IPS-15b (cell line): ENCODE measurements at regions not wholly inside any gene's neighbourhood (a gene's known extent, or its start where the extent isn't known, plus 50 kb on each side); places are given as distances from the start of the nearest gene placed in this dataset.

ENCODE experiments used
- H3K27me3 ChIP-seq: one replicate; pipeline ENCODE4 v1.6.1; 2013; ENCODE audit warnings: low read length; ENCODE audit not compliant: control insufficient read depth, insufficient read depth
- H3K36me3 ChIP-seq: one replicate; pipeline ENCODE4 v1.6.1; 2013; ENCODE audit warnings: low read length; ENCODE audit not compliant: control insufficient read depth, insufficient read depth
- H3K4me1 ChIP-seq: one replicate; pipeline ENCODE4 v1.6.1; 2013; ENCODE audit warnings: mild to moderate bottlenecking, low read length; ENCODE audit not compliant: control insufficient read depth, insufficient read depth
- H3K4me3 ChIP-seq: one replicate; pipeline ENCODE4 v1.5.1; 2013; ENCODE audit warnings: low read depth, low read length
- H3K9ac ChIP-seq: one replicate; pipeline ENCODE4 v1.6.1; 2013; ENCODE audit warnings: low read depth, mild to moderate bottlenecking, low read length
- H3K9me3 ChIP-seq: one replicate; pipeline ENCODE4 v1.6.1; 2013; ENCODE audit warnings: mild to moderate bottlenecking, low read length; ENCODE audit not compliant: control insufficient read depth, insufficient read depth

- Histone ChIP-seq H3K9me3 (no peaks in the 10 kb centered on the region), H3K9ac (no peak overlapping the region), H3K36me3 (no peaks in the 10 kb centered on the region), H3K4me3 (no peak overlapping the region), H3K4me1 (no peaks in the 10 kb centered on the region), H3K27me3 (no peaks in the 10 kb centered on the region)
These were observed 51.6 kb upstream of the HOXC13 start for GRCh38 chr12:53887006-53887405.

GRCh38 chr12:53887881-53888280 lies 50.8 kb upstream of the HOXC13 start:
- H3K4me1 ChIP-seq, result no peaks in the 10 kb centered on the region
- H3K4me3 ChIP-seq, result no peak overlapping the region
- H3K36me3 ChIP-seq, result no peaks in the 10 kb centered on the region
- peaks cover 3% of the 10 kb centered on the region for H3K27me3 ChIP-seq
- H3K9me3 ChIP-seq, result no peaks in the 10 kb centered on the region
- H3K9ac ChIP-seq, result no peak overlapping the region
